NOMO-1 (cell line): ENCODE measurements at regions not wholly inside any gene's neighbourhood (a gene's known extent, or its start where the extent isn't known, plus 50 kb on each side); places are given as distances from the start of the nearest gene placed in this dataset.
"Not testable (repeated sequence)": the region's sequence is repeated elsewhere in the genome, so short reads cannot be mapped to it uniquely, and the experiment has no call there.

Experiments
- DNase-seq, 2 experiments: peaks; one replicate each; lab custom pipeline; 2025; ENCODE audit not compliant: unreplicated experiment in 2 of 2; lab: John Stamatoyannopoulos, UW

DNA sequence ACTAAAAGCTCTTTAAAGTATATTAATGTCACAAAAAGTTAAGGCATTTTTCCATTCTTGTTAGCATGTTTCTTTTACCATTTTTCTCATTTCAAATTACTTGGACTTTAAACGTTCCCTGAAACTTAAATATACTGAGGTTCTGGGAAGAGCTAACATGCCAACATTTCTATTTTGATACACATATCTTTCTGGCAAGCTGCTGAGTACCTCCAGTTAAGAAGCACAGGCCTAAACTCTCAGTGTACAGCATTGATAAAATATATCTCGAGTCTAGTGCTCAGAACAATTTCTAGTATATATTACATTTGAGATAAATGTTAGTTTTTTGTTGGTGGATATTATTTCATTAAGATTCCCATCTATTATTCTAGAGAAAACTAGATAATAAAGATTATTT is 612.9 kb upstream of the KCND2 start:
- DNase-seq = no peak

DNA sequence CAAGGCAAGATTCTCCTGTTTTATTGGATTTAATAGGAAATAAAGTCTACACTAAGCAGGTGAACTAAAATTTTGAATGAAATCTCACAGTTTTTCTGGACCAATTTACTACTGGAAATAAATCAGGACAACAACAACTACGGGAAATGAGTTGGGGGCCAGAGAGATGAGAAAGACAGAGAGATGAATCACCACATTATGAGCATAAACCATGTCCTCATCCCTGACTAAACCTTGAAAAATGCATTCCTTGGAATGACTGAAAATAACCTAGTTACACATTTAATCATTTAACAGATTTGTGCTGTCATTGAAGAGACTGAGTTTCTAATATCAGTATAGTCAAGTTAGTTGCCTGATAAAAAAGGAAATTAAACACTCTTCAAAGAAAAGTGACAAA is 608.4 kb upstream of the KCND2 start:
- no peak for DNase-seq

DNA sequence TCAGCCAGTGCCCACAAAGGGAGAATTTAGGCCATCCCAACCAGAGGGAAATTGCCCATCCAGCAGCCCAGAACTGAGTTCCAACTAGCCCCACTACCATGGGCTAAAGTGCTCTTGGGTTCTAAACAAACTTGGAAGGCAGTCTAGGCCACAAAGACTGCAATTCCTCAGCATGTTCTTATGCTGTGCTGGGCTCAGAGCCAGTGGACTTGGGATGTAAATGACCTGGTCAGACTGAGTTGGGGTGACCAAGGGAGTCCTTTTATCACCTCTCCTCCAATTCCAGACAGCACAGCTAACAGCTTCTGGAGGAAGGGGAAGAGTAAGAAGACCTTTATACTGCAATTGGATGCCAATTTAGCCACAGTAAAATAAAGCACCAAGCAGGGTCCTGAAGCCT is 607.2 kb upstream of the KCND2 start:
- no peak for DNase-seq

DNA sequence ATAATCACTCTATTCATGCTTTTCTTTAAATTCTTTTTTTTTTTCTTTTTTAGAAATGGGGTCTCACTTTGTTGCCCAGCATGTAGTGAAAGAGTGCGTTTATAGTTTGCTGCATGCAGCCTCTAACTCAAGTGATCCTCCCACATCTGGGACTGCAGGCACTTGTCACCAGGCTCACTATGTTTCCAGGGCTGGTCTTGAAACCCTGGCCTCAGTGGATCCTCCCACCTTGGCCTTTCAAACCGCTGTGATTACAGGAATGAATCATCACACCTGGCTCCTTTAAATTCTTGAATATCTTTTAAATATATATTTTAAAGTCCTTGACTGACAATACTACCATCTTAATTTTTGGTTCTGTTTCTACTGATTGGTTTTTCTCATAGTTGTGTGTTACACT is 591.6 kb upstream of the KCND2 start:
- no peak for DNase-seq

DNA sequence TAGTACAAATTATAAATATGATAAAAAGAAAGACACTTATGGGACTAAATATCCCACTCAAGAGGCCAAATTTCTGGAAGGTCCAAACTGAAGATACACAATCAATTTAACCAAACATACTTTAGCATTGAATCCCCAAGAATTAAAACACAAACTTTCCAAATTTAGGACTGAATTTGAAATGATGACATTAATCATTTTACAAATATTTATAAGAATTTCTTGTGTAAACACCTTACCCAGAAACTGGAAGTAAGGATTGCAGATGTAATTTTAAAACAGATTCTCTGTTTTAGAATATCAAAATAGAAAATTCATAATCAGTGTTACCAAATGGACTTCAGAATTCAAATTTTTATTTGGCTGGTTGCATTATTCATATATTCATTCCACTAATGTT is 588.2 kb upstream of the KCND2 start:
- no peak for DNase-seq

DNA sequence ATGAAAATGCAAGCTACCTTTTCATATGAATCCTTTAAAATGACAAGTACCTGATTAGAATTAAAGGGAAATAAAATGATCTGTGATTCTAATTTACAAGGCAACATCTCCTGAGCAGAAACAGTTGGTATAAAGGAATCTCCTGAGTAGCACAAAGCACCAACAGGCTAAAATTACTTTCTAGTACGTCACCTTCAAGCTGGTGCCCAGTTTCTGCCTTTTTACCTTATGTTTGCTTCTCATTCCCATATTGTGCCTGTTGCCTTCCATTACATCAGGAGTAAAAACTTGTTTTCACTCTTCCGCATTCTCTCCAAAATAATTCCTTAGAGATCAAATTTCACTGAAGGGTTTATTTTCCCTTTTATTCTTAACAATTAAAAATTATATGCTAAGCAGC is 587.1 kb upstream of the KCND2 start:
- DNase-seq = no peak

DNA sequence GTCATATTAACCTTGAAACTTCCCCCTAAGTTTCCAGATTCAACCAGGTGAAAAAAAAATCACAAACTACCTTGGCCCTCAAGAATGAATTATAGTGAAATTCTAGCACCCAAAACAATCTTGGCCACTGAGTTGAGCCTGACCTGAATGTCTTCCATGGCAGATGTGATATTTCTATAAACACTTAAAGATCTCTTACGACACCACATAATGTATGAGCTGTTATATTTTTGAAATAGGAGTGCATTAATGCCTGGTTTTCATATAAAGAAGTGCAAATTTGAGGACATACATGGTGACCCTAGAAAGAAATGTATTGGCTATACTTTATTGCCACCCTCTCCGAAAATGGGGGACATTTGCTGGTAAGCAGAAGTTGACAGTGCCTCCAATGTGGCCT is 584.1 kb upstream of the KCND2 start:
- no peak for DNase-seq

DNA sequence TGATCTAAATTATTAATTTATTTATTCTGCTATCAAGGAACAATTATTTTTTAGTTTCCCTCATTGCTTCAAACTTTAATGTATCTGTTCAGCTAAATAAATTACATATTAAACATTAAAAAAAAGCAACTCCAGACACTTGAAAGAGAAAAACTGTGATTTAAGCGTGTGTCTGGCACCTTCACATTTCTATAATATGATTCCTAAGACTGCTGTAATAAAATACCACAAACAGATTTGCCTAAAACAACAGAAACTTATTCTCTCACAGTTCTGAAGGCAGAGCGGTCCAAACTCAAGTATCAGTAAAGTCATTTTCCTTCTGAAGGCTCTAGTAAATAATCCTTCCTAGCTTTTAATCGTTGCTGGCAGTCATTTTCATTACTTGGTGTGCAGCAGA is 580.4 kb upstream of the KCND2 start:
- no peak for DNase-seq

DNA sequence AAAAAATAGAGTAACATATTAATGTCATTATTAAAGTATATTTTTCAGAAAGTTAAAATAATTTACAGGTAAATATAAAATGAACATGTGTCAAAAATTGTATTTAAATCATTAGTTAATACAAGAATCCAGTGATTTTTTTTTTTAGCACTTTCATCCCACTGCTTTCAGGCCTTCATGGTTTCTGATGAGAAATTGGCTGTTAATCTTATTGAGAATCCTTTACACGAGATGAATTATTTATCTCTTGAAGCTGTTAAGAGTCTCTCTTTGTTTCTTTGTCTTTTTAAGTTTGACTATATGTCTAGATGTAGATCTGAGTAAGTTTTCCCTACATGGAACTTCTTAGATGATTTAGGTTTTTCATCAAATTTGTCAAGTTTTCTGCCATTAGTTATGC is 578.5 kb upstream of the KCND2 start:
- DNase-seq = no peak

DNA sequence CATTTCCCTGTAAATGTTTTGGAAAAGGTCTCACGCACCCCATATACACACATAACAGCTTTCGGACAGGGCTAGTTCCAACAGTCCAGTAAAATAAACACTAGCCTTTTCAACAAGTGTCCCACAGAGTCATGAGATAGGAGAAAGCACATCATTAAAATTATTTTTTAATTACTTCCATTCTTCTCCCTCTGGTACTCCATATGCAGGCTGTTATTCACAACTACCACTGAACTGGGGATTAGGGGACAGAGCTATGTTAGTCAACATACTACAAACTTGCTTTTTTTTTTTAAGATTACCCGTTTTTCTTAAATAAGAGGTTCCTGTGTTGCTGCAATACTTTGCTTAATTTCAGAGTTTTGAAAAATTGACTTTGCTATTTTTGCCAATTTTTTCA is 576.6 kb upstream of the KCND2 start:
- DNase-seq = no peak

DNA sequence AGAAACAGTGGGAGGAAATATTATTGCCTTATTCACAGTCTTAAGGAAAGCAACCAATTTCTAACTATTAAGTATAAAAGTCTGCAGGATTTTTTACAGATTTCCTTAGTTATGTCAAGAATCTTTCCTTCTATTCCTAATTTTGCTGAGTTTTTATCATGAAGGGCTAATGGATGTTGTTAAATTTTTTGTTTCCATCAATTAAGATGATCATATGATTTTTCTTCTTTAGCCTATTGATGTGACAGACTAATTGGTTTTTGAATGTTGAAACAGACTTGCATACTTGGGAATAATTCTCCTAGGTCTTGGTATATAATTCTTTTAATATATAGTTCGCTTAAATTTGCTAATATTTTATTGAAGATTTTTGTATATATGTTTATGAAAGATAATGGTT is 569.1 kb upstream of the KCND2 start:
- no peak for DNase-seq

DNA sequence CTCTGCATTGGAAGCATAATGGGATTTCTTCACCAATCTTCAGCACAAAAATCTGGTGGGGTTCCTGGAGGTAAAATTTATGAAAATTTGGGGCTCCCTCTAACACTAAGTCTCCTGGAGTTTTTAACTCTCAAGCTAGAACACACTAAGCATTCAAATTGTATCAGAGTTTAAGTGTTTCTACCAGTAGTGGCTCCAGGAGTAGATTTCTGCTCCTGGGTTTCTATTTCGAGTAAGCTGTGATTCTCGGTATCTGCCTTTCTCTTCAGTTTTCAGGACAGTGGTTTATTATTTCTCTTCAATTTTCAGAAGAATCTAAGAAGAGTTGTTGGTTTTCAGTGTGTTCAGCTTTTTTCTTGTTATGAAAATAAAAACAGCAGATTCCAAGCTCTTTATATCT is 566.4 kb upstream of the KCND2 start:
- DNase-seq = no peak

DNA sequence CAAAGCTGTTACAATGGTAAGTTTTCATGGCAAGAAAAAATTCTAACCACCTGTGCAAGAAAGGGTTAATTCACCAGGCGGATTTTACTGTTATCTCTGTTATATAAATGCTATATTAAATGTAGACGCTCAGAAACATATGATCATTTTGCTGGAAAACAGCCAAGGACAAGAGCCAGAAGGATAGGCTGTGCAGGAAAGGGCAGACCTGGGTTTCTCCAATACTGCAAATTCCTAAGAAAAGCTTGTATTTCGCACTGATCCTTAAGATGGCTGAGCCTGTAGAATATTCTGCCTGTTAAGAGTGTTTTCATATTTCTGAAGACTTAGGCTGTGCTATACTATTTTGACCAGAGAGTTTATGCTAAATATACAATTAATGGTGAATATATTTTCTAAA is 564.1 kb upstream of the KCND2 start:
- no peak for DNase-seq

DNA sequence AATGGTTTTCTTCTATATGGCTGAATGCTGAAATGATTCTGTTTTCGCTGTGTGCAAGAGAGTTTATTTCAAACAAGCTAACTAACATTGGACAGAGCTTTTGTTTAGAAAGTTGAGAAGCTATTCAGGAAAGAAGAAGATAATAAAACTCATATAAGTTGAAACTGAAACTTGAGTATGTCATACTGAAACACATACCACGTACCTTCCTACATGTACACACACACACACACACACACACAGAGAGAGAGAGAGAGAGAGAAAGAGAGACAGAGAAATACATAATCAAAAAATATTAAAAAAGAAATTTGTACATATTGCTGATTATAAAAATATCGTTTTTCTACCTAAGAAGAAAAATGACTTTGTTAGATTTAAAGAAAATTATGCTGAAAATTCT is 561.9 kb upstream of the KCND2 start:
- no peak for DNase-seq

DNA sequence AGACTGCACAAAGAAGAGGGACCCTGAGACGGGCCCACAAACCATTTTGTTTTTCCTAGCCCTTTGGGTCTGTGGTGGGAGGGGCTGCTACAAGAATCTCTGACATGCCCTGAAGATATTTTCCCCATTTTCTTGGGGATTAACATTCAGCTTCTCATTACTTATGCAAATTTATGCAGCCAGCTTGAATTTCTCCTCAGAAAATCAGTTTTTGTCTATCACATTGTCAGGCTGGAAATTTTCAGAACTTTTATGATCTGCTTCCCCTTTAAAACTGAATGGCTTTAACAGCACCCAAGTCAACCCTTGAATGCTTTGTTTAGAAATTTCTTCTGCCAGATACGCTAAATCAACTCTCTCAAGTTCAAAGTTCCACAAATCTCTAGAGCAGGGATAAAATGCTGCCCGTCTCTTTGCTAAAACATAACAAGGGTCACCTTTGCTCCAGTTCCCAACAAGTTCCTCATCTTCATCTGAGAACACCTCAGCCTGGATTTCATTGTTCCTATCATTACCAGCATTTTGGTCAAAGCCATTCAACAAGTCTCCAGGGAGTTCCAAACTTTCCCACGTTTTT is 560.0 kb upstream of the KCND2 start:
- no peak for DNase-seq

DNA sequence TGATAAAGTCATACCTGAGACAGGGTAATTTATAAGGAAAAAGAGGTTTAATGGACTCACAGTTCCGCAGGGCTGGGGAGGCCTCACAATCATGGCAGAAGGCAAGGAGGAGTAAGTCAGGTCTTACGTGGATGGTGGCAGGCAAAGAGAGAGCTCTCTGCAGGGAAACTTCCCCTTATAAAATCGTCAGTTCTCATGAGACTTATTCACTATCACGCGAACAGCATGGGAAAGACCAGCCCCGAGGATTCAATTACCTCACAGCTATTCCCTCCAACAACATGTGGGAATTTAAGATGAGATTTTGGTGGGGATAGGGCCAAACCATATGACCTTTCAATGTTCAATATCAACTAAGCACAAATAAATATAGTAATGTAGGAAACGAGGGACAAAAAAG is 559.4 kb upstream of the KCND2 start:
- no peak for DNase-seq

DNA sequence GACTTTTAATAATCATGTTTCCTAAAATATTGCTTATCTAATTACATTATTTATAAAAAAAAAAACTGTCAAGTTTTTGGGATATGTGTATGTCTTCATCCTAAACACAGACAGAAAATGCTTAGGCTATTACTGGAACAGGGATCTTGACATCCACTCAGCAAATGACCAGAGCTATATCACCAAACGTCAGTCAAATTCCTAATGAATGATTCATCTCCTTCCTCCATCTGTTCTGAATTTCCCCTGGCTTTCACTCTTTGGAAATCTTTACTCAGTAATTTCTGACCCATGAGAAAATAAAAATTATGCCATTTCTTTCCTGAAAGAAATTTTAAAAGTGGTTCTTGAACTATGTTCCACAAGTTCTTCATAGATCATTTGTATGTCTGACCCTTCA is 552.4 kb upstream of the KCND2 start:
- no peak for DNase-seq

DNA sequence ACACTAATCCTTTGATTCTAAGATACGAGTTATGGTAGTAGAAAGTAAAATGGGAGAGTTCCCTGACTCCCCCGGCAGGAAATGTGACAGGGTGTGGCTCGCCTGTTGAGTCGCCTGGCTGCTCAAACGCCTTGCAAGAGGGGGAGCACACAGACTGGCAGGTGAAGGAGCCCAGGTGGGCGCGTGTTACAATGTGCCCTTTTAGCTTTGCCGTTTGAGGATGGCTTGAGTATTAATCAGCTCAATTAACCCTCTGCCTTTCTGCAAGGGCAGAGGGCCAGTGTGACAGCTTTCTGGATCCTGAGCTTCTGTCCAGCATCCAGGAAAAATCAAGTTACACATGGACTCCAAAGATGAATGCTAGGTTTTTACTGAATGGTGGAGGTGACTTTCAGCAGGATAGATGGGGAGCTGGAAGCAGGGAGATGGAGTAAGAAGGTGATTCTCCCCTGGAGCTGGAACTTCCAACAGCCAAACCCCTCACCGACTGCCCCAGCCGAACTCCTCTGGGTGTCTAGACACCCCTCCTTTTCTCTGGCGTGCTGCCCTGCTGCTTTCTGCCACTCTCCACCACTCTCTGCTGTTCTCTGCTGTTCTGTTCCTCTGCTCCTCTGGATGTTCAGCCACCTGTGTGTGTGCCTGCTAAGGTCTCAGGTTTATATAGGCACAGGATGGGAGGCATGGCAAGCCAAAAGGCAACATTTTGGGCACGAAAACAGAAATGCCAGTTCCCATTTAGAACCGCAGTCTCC is 548.8 kb upstream of the KCND2 start:
- no peak for DNase-seq

DNA sequence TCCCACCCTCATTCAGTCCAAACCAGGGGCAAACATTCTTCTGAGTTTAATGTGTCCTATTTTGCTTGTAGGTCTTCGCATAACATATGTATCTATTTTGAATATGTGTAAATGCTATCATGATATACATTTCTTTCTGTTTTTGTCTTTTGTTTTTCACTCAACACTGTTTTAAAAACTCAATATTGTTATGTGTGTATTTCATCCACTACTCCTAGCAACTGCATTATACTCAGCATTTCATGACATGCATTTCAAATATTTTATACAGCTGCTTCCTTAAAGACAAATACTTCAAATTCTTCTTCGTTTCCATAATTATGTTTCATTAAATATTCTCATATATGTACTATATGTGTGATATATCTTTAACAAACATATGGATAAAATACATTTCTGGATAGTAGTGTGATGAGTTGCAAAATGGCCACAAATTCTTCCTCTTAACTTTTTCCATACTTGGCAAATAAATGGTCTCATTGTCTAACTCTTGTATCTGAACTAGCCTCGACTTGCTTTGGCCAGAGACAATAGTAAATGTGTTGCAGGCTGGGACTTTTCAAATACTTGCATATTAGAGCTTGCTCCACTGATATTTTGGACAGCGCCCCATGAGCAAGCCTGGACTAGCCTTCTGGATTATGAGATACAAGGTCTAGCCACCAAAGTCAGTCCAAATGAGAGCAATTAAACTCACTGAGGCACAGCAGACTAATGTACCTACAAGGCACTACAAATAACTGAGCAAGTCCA is 539.7 kb upstream of the KCND2 start:
- DNase-seq = no peak

DNA sequence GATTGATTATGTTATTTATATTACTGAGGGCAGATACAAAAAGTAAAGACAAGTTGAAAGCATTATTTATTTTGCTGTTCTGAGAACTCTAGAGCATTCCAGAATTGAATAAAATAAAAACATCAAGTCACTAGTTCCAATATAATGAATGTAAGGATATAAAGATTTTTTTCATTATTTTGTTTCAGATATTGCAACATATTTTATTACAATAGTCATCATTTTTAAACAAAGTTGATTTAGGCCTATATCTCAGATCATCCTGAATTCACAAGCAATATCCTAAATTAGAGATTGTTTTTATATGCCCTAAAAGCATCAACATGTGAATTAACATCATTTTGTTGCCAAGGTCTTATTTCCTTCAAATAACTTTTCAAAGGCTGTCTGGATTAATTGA is 535.6 kb upstream of the KCND2 start:
- no peak for DNase-seq

DNA sequence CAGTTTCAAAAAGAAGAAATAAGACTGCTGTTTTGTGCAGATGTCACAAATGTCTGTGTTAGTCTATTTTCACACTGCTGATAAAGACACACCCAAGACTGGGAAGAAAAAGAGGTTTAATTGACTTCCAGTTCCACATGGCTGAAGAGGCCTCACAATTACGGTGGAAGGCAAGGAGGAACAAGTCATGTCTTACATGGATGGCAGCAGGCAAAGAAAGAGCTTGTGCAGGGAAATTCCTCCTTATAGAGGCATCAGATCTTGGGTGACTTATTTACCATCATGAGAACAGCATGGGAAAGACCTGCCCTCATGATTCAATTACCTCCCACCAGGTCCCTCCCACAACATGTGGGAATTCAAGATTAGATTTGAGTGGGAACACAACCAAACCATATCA is 527.7 kb upstream of the KCND2 start:
- DNase-seq = not testable (repeated sequence)

DNA sequence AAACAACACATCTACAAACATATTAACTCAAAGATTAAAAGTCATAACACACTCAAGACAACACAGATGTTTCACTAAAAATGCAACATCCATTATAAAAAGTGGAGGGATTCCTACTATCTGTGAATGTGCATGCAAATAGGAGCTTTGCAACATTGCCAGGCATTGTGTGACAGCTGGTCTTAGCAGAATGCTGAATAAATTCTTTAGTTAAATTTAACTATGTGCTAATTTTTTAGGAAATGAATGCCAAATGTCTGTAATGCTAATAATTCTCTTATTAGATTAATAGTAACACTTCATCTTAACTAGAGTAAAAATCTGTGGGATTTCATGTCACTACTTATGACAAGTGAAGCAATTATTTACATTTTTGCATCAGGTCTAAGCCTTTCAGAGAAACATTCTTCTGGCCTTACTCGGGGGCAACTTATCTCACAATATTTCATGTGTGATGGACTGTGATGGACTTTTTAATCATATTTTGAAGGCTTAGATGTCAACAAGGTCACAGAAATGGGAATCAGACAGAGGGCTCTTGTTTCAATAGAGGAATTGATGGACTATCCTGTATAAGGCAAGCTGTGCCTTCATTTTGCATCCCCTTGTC is 524.6 kb upstream of the KCND2 start:
- no peak for DNase-seq
